ENCODE measurements at regions not wholly inside any gene's neighbourhood (a gene's known extent, or its start where the extent isn't known, plus 50 kb on each side); places are given as distances from the start of the nearest gene placed in this dataset.

GRCh38 chr20:3316136-3316535 lies 77.1 kb upstream of the SLC4A11 start:
- no peak for TF ChIP-seq CTCF (IDR thresholded peaks at IDR 0.05)
- no peak for TF ChIP-seq POLR2A (IDR thresholded peaks at IDR 0.05)

Measured in Peyer's patch (tissue), 4 donors.